ENCODE measurements at regions not wholly inside any gene's neighbourhood (a gene's known extent, or its start where the extent isn't known, plus 50 kb on each side); places are given as distances from the start of the nearest gene placed in this dataset.

GRCh38 chr1:106564192-106564591, 492.3 kb upstream of the PRMT6 start:
- Histone ChIP-seq H3K4me3 (ENCODE audit: low read length) (no peak overlapping the region), H3K9me3 (ENCODE audit: control insufficient read depth, low read length) (no peaks in the 10 kb centered on the region), H3K27ac (ENCODE audit: low read length) (no peak overlapping the region), H3K4me1 (ENCODE audit: control insufficient read depth, insufficient read depth, low read length) (no peaks in the 10 kb centered on the region), H3K27me3 (ENCODE audit: control insufficient read depth, insufficient read depth) (no peaks in the 10 kb centered on the region)
- ATAC-seq: no peak
- no peak for DNase-seq
- 78% methylated on average over 2 of the region's 2 CpGs for WGBS
- intact Hi-C loops (cut with DNase I): no loop called here

GRCh38 chr1:106568201-106568974, 488.1 kb upstream of the PRMT6 start:
- intact Hi-C loops (cut with DNase I): no loop called here
- DNase-seq: no peak
- no peaks in the 10 kb centered on the region for H3K27me3 ChIP-seq (ENCODE audit: control insufficient read depth, insufficient read depth)

GRCh38 chr1:106571109-106571508, 485.4 kb upstream of the PRMT6 start:
- DNase-seq: no peak
- Histone ChIP-seq H3K4me3 (ENCODE audit: low read length) (no peak overlapping the region), H3K27ac (ENCODE audit: low read length) (no peak overlapping the region), H3K27me3 (ENCODE audit: control insufficient read depth, insufficient read depth) (no peaks in the 10 kb centered on the region), H3K4me1 (ENCODE audit: control insufficient read depth, insufficient read depth, low read length) (no peaks in the 10 kb centered on the region), H3K9me3 (ENCODE audit: control insufficient read depth, low read length) (no peaks in the 10 kb centered on the region)
- 75% methylated on average over 4 of the region's 4 CpGs for WGBS
- ATAC-seq: no peak
- intact Hi-C loops (cut with DNase I): no loop called here

More at GRCh38 chr1:106568201-106568974, 488.1 kb upstream of the PRMT6 start:
- Histone ChIP-seq H3K4me1 (ENCODE audit: control insufficient read depth, insufficient read depth, low read length) (no peaks in the 10 kb centered on the region), H3K4me3 (ENCODE audit: low read length) (no peak overlapping the region), H3K27ac (ENCODE audit: low read length) (no peak overlapping the region), H3K9me3 (ENCODE audit: control insufficient read depth, low read length) (no peaks in the 10 kb centered on the region)
- ATAC-seq: no peak
- 55% methylated on average over 6 of the region's 6 CpGs for WGBS

GRCh38 chr1:106584107-106584506, 472.4 kb upstream of the PRMT6 start:
- intact Hi-C loops (cut with DNase I): no loop called here
- Histone ChIP-seq H3K4me3 (ENCODE audit: low read length) (no peak overlapping the region), H3K9me3 (ENCODE audit: control insufficient read depth, low read length) (no peaks in the 10 kb centered on the region), H3K4me1 (ENCODE audit: control insufficient read depth, insufficient read depth, low read length) (peaks cover 1% of the 10 kb centered on the region), H3K27me3 (ENCODE audit: control insufficient read depth, insufficient read depth) (no peaks in the 10 kb centered on the region), H3K27ac (ENCODE audit: low read length) (no peak overlapping the region)
- WGBS: 33% methylated on average over 1 of the region's 1 CpG
- ATAC-seq (peak in 1 of 2 donors; percentile 66), DNase-seq (no peak)

- Histone ChIP-seq H3K27me3 (ENCODE audit: control insufficient read depth, insufficient read depth) (no peaks in the 10 kb centered on the region), H3K9me3 (ENCODE audit: control insufficient read depth, low read length) (no peaks in the 10 kb centered on the region), H3K4me3 (ENCODE audit: low read length) (no peak overlapping the region), H3K27ac (ENCODE audit: low read length) (no peak overlapping the region), H3K4me1 (ENCODE audit: control insufficient read depth, insufficient read depth, low read length) (peaks cover 1% of the 10 kb centered on the region)
- ATAC-seq: no peak
- intact Hi-C loops (cut with DNase I): no loop called here
- 46% methylated on average over 4 of the region's 4 CpGs for WGBS
- peak in 1 of 3 donors; percentile 6 for DNase-seq
Observed at GRCh38 chr1:106584676-106585075, 471.8 kb upstream of the PRMT6 start.

GRCh38 chr1:106600626-106601025, 455.8 kb upstream of the PRMT6 start:
- no peak for ATAC-seq
- DNase-seq: no peak
- Histone ChIP-seq H3K27me3 (ENCODE audit: control insufficient read depth, insufficient read depth) (no peaks in the 10 kb centered on the region), H3K27ac (ENCODE audit: low read length) (no peak overlapping the region), H3K9me3 (ENCODE audit: control insufficient read depth, low read length) (no peaks in the 10 kb centered on the region), H3K4me3 (ENCODE audit: low read length) (no peak overlapping the region), H3K4me1 (ENCODE audit: control insufficient read depth, insufficient read depth, low read length) (no peaks in the 10 kb centered on the region)
- WGBS: 46% methylated on average over 2 of the region's 2 CpGs
- intact Hi-C loops (cut with DNase I): no loop called here

- H3K4me3 ChIP-seq (ENCODE audit: low read length): no peak overlapping the region
- no peaks in the 10 kb centered on the region for H3K9me3 ChIP-seq (ENCODE audit: control insufficient read depth, low read length)
- DNase-seq (no peak), ATAC-seq (no peak)
- intact Hi-C loops (cut with DNase I): no loop called here
- no peaks in the 10 kb centered on the region for H3K27me3 ChIP-seq (ENCODE audit: control insufficient read depth, insufficient read depth)
- H3K27ac ChIP-seq (ENCODE audit: low read length): no peak overlapping the region
- 70% methylated on average over 1 of the region's 1 CpG for WGBS
- H3K4me1 ChIP-seq (ENCODE audit: control insufficient read depth, insufficient read depth, low read length): no peaks in the 10 kb centered on the region
Observed at GRCh38 chr1:106603616-106604015, 452.9 kb upstream of the PRMT6 start.

- peaks cover 2% of the 10 kb centered on the region for H3K4me1 ChIP-seq (ENCODE audit: control insufficient read depth, insufficient read depth, low read length)
- H3K27me3 ChIP-seq (ENCODE audit: control insufficient read depth, insufficient read depth): no peaks in the 10 kb centered on the region
- H3K4me3 ChIP-seq (ENCODE audit: low read length): no peak overlapping the region
- DNase-seq (no peak), ATAC-seq (no peak)
- H3K27ac ChIP-seq (ENCODE audit: low read length): no peak overlapping the region
- intact Hi-C loops (cut with DNase I): no loop called here
- no peaks in the 10 kb centered on the region for H3K9me3 ChIP-seq (ENCODE audit: control insufficient read depth, low read length)
Observed at GRCh38 chr1:106608841-106609240, 447.6 kb upstream of the PRMT6 start.

- 80% methylated on average over 3 of the region's 3 CpGs for WGBS
Observed at GRCh38 chr1:106613068-106613467, 443.4 kb upstream of the PRMT6 start.

GRCh38 chr1:106613861-106614260, 442.6 kb upstream of the PRMT6 start:
- H3K4me3 ChIP-seq (ENCODE audit: low read length): no peak overlapping the region
- no peaks in the 10 kb centered on the region for H3K9me3 ChIP-seq (ENCODE audit: control insufficient read depth, low read length)
- no peaks in the 10 kb centered on the region for H3K27me3 ChIP-seq (ENCODE audit: control insufficient read depth, insufficient read depth)
- DNase-seq: no peak
- intact Hi-C loops (cut with DNase I): no loop called here
- H3K4me1 ChIP-seq (ENCODE audit: control insufficient read depth, insufficient read depth, low read length): peaks cover 3% of the 10 kb centered on the region
- WGBS: 65% methylated on average over 5 of the region's 5 CpGs
- no peak for ATAC-seq
- H3K27ac ChIP-seq (ENCODE audit: low read length): no peak overlapping the region

More at GRCh38 chr1:106613068-106613467, 443.4 kb upstream of the PRMT6 start:
- intact Hi-C loops (cut with DNase I): no loop called here
- Histone ChIP-seq H3K4me3 (ENCODE audit: low read length) (no peak overlapping the region), H3K4me1 (ENCODE audit: control insufficient read depth, insufficient read depth, low read length) (peaks cover 3% of the 10 kb centered on the region), H3K9me3 (ENCODE audit: control insufficient read depth, low read length) (no peaks in the 10 kb centered on the region), H3K27ac (ENCODE audit: low read length) (no peak overlapping the region), H3K27me3 (ENCODE audit: control insufficient read depth, insufficient read depth) (no peaks in the 10 kb centered on the region)
- DNase-seq (no peak), ATAC-seq (no peak)

GRCh38 chr1:106615473-106615872, 441.0 kb upstream of the PRMT6 start:
- ATAC-seq (no peak), DNase-seq (no peak)
- 77% methylated on average over 2 of the region's 2 CpGs for WGBS
- Histone ChIP-seq H3K27ac (ENCODE audit: low read length) (no peak overlapping the region), H3K9me3 (ENCODE audit: control insufficient read depth, low read length) (no peaks in the 10 kb centered on the region), H3K4me3 (ENCODE audit: low read length) (no peak overlapping the region), H3K27me3 (ENCODE audit: control insufficient read depth, insufficient read depth) (no peaks in the 10 kb centered on the region), H3K4me1 (ENCODE audit: control insufficient read depth, insufficient read depth, low read length) (peaks cover 3% of the 10 kb centered on the region)
- intact Hi-C loops (cut with DNase I): no loop called here
